Cardiac muscle cell (in vitro differentiated cells and primary cell): ENCODE measurements at regions not wholly inside any gene's neighbourhood (a gene's known extent, or its start where the extent isn't known, plus 50 kb on each side); places are given as distances from the start of the nearest gene placed in this dataset.

ENCODE experiments used
- DNase-seq, 2 donors: peaks; one replicate each; pipeline versions ENCODE4 v3.0.0 to v3.0.0-alpha.2; 2010 to 2017; ENCODE audit warnings: low read depth in 1 of 2, low spot score in 1 of 2
- H3K27ac ChIP-seq: fragments of 200-600 bp; sonication (generic); 2 replicates; pipeline ENCODE4 v1.5.1; 2016
- H3K27me3 ChIP-seq: fragments of 200-600 bp; sonication (generic); 2 replicates; pipeline ENCODE4 v1.6.0; 2016; ENCODE audit warnings: control low read depth
- H3K36me3 ChIP-seq: fragments of 200-600 bp; sonication (generic); 2 replicates; pipeline ENCODE4 v1.5.1; 2016; ENCODE audit warnings: control low read depth
- H3K4me1 ChIP-seq: fragments of 200-600 bp; sonication (generic); 2 replicates; pipeline ENCODE4 v1.8.1; 2017; ENCODE audit warnings: low read depth, mild to moderate bottlenecking, mixed run types
- H3K4me3 ChIP-seq: fragments of 200-600 bp; sonication (generic); 2 replicates; pipeline ENCODE4 v1.5.1; 2016; ENCODE audit warnings: mild to moderate bottlenecking
- H3K9me3 ChIP-seq: fragments of 200-600 bp; sonication (generic); 2 replicates; pipeline ENCODE4 v1.5.1; 2017; ENCODE audit warnings: low read depth, mild to moderate bottlenecking, control low read depth
- TF ChIP-seq, protein P1 (sequence below): IDR thresholded peaks from 2 replicates; pipeline ENCODE4 v1.5.1; 2012; ENCODE audit warnings: low read depth, mild to moderate bottlenecking, low read length

- DNase-seq, result no peak
- no peaks in the 10 kb centered on the region for H3K27me3 ChIP-seq
- no peak overlapping the region for H3K4me3 ChIP-seq
Measured at GRCh38 chr4:127448986-127449385, 183.8 kb upstream of the INTU start.

GRCh38 chr4:127449449-127449848 lies 183.3 kb upstream of the INTU start:
- no peaks in the 10 kb centered on the region for H3K9me3 ChIP-seq
- H3K36me3 ChIP-seq, result no peaks in the 10 kb centered on the region
- TF ChIP-seq, protein P1, sequence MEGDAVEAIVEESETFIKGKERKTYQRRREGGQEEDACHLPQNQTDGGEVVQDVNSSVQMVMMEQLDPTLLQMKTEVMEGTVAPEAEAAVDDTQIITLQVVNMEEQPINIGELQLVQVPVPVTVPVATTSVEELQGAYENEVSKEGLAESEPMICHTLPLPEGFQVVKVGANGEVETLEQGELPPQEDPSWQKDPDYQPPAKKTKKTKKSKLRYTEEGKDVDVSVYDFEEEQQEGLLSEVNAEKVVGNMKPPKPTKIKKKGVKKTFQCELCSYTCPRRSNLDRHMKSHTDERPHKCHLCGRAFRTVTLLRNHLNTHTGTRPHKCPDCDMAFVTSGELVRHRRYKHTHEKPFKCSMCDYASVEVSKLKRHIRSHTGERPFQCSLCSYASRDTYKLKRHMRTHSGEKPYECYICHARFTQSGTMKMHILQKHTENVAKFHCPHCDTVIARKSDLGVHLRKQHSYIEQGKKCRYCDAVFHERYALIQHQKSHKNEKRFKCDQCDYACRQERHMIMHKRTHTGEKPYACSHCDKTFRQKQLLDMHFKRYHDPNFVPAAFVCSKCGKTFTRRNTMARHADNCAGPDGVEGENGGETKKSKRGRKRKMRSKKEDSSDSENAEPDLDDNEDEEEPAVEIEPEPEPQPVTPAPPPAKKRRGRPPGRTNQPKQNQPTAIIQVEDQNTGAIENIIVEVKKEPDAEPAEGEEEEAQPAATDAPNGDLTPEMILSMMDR, result no peak
- H3K4me3 ChIP-seq, result no peak overlapping the region
- H3K27ac ChIP-seq, result no peak overlapping the region
- no peaks in the 10 kb centered on the region for H3K27me3 ChIP-seq
- no peaks in the 10 kb centered on the region for H3K4me1 ChIP-seq
- DNase-seq, result no peak

More at GRCh38 chr4:127448986-127449385, 183.8 kb upstream of the INTU start:
- no peak overlapping the region for H3K27ac ChIP-seq
- no peaks in the 10 kb centered on the region for H3K36me3 ChIP-seq
- TF ChIP-seq, protein P1, result no peak
- no peaks in the 10 kb centered on the region for H3K9me3 ChIP-seq
- no peaks in the 10 kb centered on the region for H3K4me1 ChIP-seq

- Histone ChIP-seq H3K27ac (no peak overlapping the region), H3K27me3 (no peaks in the 10 kb centered on the region), H3K4me1 (no peaks in the 10 kb centered on the region), H3K9me3 (no peaks in the 10 kb centered on the region), H3K36me3 (no peaks in the 10 kb centered on the region), H3K4me3 (no peak overlapping the region)
- no peak for DNase-seq
- TF ChIP-seq, protein P1, result no peak
Measured at GRCh38 chr4:127450276-127450675, 182.5 kb upstream of the INTU start.

- Histone ChIP-seq H3K27me3 (no peaks in the 10 kb centered on the region), H3K27ac (no peak overlapping the region)
Measured at GRCh38 chr4:127463883-127464282, 168.9 kb upstream of the INTU start.

DNA sequence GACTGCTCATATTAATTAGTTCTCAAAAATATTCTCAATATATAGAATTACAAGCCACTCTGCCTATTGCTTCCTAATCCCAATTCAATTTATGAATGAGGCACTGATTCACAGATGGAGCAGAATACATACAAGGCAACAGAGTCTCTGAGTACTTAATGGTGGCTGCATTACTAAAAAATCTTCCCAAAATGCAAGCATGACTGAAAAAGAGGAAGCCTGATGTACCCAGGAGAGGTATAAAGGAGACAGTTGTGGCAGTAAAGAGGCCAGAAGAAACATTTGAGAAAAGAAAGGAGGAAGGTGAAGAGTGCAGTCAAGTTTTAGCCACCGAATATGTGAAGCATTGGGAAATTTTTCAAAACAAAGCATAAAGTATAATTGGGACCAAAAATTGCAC lies 163.2 kb upstream of the INTU start:
- Histone ChIP-seq H3K36me3 (no peaks in the 10 kb centered on the region), H3K9me3 (no peaks in the 10 kb centered on the region), H3K27ac (no peak overlapping the region), H3K4me3 (no peak overlapping the region), H3K27me3 (no peaks in the 10 kb centered on the region), H3K4me1 (no peaks in the 10 kb centered on the region)
- TF ChIP-seq, protein P1, result no peak
- DNase-seq, result no peak

More at GRCh38 chr4:127463883-127464282, 168.9 kb upstream of the INTU start:
- Histone ChIP-seq H3K36me3 (no peaks in the 10 kb centered on the region), H3K4me1 (peaks cover 4% of the 10 kb centered on the region), H3K9me3 (no peaks in the 10 kb centered on the region), H3K4me3 (no peak overlapping the region)
- TF ChIP-seq, protein P1, result no peak
- DNase-seq, result no peak
